Body of pancreas (tissue), 4 donors: ENCODE measurements at regions not wholly inside any gene's neighbourhood (a gene's known extent, or its start where the extent isn't known, plus 50 kb on each side); places are given as distances from the start of the nearest gene placed in this dataset.

Experiments
- CTCF ChIP-seq, 7 experiments: fragments of 450-650 bp in 4 of 7; fragments of 200-600 bp in 3 of 7; sonication (generic) in 3 of 7; IDR thresholded peaks; one replicate each; pipeline ENCODE4 v1.5.1; 2016 to 2019; ENCODE audit warnings: antibody characterized with exemption in 7 of 7
- POLR2A ChIP-seq, 3 donors: fragments of 450-650 bp; IDR thresholded peaks; one replicate each; pipeline ENCODE4 v1.6.1; 2016; ENCODE audit warnings: antibody characterized with exemption in 3 of 3, mild to moderate bottlenecking in 2 of 3

- TF ChIP-seq POLR2A (IDR thresholded peaks at IDR 0.05) = no peak
- no peak for TF ChIP-seq CTCF (IDR thresholded peaks at IDR 0.05)
These were observed 238.2 kb upstream of the GRM7 start for GRCh38 chr3:6622712-6623111.
